ENCODE measurements at regions not wholly inside any gene's neighbourhood (a gene's known extent, or its start where the extent isn't known, plus 50 kb on each side); places are given as distances from the start of the nearest gene placed in this dataset.

DNA sequence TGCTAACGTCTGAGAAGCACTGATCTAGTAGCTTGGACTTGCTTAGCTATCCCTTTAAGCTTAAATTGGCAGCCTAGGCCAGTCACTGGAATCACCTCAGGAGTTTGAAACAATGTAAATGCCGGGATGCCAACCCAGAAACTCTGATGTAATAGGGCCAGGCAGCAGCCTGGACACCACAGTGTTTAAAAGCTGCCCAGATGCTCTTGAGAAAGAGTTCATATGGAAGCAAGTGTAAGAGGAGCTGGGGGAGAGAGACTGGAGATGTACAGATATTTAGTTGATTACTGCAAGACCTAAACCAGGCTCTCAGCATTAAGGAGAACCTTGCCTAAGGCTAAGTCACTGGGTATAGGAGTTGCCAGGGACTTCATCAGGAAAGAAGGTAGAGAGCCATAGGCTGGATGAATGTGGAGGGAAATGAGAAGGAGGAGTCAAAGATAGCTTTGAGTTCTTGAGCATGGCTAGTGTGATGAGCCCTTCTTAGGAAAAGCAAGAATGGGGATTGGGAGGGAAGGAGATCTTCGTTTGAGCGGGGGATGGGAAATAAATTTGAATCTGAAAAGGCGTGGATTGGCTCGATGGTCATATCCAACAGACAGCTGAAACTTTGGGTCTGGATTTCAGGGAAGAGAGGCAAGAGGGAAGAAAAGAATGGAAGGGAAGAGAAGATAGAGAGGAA, 392.9 kb upstream of the WWC1 start:
- TF ChIP-seq, protein P1, sequence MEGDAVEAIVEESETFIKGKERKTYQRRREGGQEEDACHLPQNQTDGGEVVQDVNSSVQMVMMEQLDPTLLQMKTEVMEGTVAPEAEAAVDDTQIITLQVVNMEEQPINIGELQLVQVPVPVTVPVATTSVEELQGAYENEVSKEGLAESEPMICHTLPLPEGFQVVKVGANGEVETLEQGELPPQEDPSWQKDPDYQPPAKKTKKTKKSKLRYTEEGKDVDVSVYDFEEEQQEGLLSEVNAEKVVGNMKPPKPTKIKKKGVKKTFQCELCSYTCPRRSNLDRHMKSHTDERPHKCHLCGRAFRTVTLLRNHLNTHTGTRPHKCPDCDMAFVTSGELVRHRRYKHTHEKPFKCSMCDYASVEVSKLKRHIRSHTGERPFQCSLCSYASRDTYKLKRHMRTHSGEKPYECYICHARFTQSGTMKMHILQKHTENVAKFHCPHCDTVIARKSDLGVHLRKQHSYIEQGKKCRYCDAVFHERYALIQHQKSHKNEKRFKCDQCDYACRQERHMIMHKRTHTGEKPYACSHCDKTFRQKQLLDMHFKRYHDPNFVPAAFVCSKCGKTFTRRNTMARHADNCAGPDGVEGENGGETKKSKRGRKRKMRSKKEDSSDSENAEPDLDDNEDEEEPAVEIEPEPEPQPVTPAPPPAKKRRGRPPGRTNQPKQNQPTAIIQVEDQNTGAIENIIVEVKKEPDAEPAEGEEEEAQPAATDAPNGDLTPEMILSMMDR (IDR thresholded peaks at IDR 0.05; ENCODE audit: borderline replicate concordance, insufficient read depth, low read depth, low read length), result no peak
- H3K4me3 ChIP-seq (ENCODE audit: low read depth, low read length), result no peak overlapping the region

- TF ChIP-seq, protein P1 (IDR thresholded peaks at IDR 0.05; ENCODE audit: borderline replicate concordance, insufficient read depth, low read depth, low read length), result no peak
These were observed 391.9 kb upstream of the WWC1 start for GRCh38 chr5:167899490-167900070.

DNA sequence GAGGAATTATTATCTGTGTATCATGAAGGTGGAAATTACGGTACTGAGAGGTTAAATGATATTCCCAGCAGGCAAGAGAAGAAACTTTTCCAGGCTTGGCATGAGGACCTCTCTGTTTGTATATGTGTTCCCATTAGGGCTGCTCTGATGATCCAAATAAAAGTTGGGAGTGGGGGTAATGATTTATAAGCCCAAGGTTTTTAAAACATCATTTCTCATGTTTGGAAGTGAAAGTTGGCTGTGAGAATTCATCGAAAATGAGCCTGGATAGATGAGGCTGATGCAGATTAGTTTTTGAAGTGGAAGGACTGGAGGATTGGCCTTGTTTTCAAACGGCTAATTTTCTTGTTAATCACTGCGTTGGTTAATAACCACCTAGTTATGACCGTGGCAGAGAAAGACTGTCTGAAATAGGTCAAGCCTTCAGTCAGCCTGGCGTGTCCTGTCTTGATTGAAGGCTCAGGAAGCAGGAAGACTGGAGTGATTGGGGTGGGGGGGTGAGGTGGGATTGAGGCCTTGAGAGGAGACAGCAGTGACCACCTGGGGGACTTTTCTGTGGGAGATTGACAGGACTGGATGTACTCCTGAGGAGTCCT, 391.0 kb upstream of the WWC1 start:
- H3K4me3 ChIP-seq (ENCODE audit: low read depth, low read length), result no peak overlapping the region
- TF ChIP-seq, protein P1 (IDR thresholded peaks at IDR 0.05; ENCODE audit: borderline replicate concordance, insufficient read depth, low read depth, low read length), result no peak

More at GRCh38 chr5:167899490-167900070, 391.9 kb upstream of the WWC1 start:
- H3K4me3 ChIP-seq (ENCODE audit: low read depth, low read length), result no peak overlapping the region

GRCh38 chr5:167902298-167902697, 389.1 kb upstream of the WWC1 start:
- TF ChIP-seq, protein P1 (IDR thresholded peaks at IDR 0.05; ENCODE audit: borderline replicate concordance, insufficient read depth, low read depth, low read length), result no peak
- no peak overlapping the region for H3K4me3 ChIP-seq (ENCODE audit: low read depth, low read length)

- TF ChIP-seq, protein P1 (IDR thresholded peaks at IDR 0.05; ENCODE audit: borderline replicate concordance, insufficient read depth, low read depth, low read length), result no peak
- H3K4me3 ChIP-seq (ENCODE audit: low read depth, low read length), result no peak overlapping the region
These were observed 388.2 kb upstream of the WWC1 start for GRCh38 chr5:167903243-167903642.

DNA sequence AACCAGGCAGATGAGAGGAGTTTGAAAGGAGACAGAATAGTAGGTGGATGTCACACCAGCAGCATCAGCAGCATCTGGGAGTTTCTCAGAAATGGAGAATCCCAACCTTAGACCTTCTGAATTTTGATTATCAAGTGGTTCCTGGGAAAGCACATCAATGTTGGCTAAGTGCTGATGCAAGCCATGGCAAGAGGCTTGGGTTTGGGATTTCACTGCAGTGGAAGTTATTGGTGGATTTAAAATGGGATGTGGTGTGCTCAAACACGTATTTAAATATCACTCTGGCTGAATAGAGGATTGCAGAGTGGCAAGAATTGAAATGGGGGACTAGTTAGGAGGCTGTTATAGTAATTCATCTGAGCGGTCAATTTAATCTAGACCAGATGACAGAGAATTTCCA, 387.8 kb upstream of the WWC1 start:
- TF ChIP-seq, protein P1 (IDR thresholded peaks at IDR 0.05; ENCODE audit: borderline replicate concordance, insufficient read depth, low read depth, low read length), result no peak
- H3K4me3 ChIP-seq (ENCODE audit: low read depth, low read length), result no peak overlapping the region

Measured in GM12875 (cell line).